ENCODE measurements at regions not wholly inside any gene's neighbourhood (a gene's known extent, or its start where the extent isn't known, plus 50 kb on each side); places are given as distances from the start of the nearest gene placed in this dataset.

GRCh38 chr13:50415428-50415827 is 400.2 kb downstream of the KCNRG start:
- Mint-ChIP-seq H3K27me3 (peaks cover 3% of the 10 kb centered on the region), H3K4me1 (no peaks in the 10 kb centered on the region), H3K4me3 (no peak overlapping the region), H3K9me3 (ENCODE audit: insufficient read depth) (peaks cover 7% of the 10 kb centered on the region), H3K27ac (no peak overlapping the region)
- Histone ChIP-seq H3K9me3 (ENCODE audit: control extremely low read depth in 1 of 3, control insufficient read depth in 2 of 3, insufficient read depth in 1 of 3, low read length in 2 of 3) (no peaks in the 10 kb centered on the region), H3K27me3 (replicated peaks in 1 of 4; ENCODE audit: control extremely low read depth in 1 of 4, control insufficient read depth in 3 of 4, insufficient read depth in 4 of 4, low read length in 3 of 4) (no peaks in the 10 kb centered on the region), H3K27ac (ENCODE audit: low read length in 2 of 2) (no peak overlapping the region), H3K4me2 (replicated peaks; ENCODE audit: low read depth, low read length, poor library complexity, severe bottlenecking) (no peak overlapping the region), H3K4me3 (ENCODE audit: control extremely low read depth in 1 of 5, extremely low read depth in 1 of 5, insufficient read depth in 1 of 5, low read depth in 2 of 5, low read length in 4 of 5) (no peak overlapping the region), H4K20me1 (ENCODE audit: control insufficient read depth, insufficient read depth, low read length, poor library complexity, severe bottlenecking) (no peaks in the 10 kb centered on the region), H3K9ac (ENCODE audit: low read length) (no peak overlapping the region), H3K36me3 (replicated peaks in 1 of 2; ENCODE audit: control extremely low read depth in 1 of 2, control insufficient read depth in 1 of 2, extremely low read depth in 1 of 2, insufficient read depth in 2 of 2, low read length in 1 of 2) (no peaks in the 10 kb centered on the region), H3K4me1 (ENCODE audit: control insufficient read depth in 2 of 2, insufficient read depth in 2 of 2, low read length in 2 of 2) (no peaks in the 10 kb centered on the region), H3K79me2 (ENCODE audit: control insufficient read depth, insufficient read depth, low read length) (no peaks in the 10 kb centered on the region), H2AFZ (ENCODE audit: insufficient read depth, low read depth, low read length, poor library complexity, severe bottlenecking) (no peak overlapping the region)
- POLR2A ChIA-PET = no interaction called here
- TF ChIP-seq CTCF (IDR thresholded peaks at IDR 0.05) (no peak), EZH2 (IDR thresholded peaks at IDR 0.05; ENCODE audit: borderline replicate concordance, insufficient read depth, low read depth, low read length, poor library complexity, severe bottlenecking) (no peak)
- WGBS (ENCODE audit: insufficient coverage) = 100% methylated on average over 1 of the region's 3 CpGs
- DNase-seq (no peak), ATAC-seq (ENCODE audit: low read depth) (no peak)
- intact Hi-C loops (cut with micrococcal nuclease) = no loop called here
- CTCF ChIA-PET = interaction anchor here (1.1 kb wide), 1 partner anchor 183 kb away, joined by 3 read pairs; no protein-coding TSS in a partner anchor

- no peak overlapping the region for H3K27ac ChIP-seq (ENCODE audit: low read length in 2 of 2)
- WGBS (ENCODE audit: insufficient coverage) = 100% methylated on average over 6 of the region's 7 CpGs
- no peak overlapping the region for H3K4me2 ChIP-seq (replicated peaks; ENCODE audit: low read depth, low read length, poor library complexity, severe bottlenecking)
- Mint-ChIP-seq H3K4me3 (no peak overlapping the region), H3K4me1 (peaks cover 2% of the 10 kb centered on the region), H3K27ac (no peak overlapping the region), H3K27me3 (peaks cover 3% of the 10 kb centered on the region), H3K9me3 (ENCODE audit: insufficient read depth) (peaks cover 7% of the 10 kb centered on the region)
- no peak for TF ChIP-seq CTCF (IDR thresholded peaks at IDR 0.05)
- no peak for TF ChIP-seq EZH2 (IDR thresholded peaks at IDR 0.05; ENCODE audit: borderline replicate concordance, insufficient read depth, low read depth, low read length, poor library complexity, severe bottlenecking)
- H3K9ac ChIP-seq (ENCODE audit: low read length) = no peak overlapping the region
- CTCF ChIA-PET = no interaction called here
- ATAC-seq (ENCODE audit: low read depth) = no peak
- no peak overlapping the region for H3K4me3 ChIP-seq (ENCODE audit: control extremely low read depth in 1 of 5, extremely low read depth in 1 of 5, insufficient read depth in 1 of 5, low read depth in 2 of 5, low read length in 4 of 5)
- POLR2A ChIA-PET = no interaction called here
- no peak overlapping the region for H2AFZ ChIP-seq (ENCODE audit: insufficient read depth, low read depth, low read length, poor library complexity, severe bottlenecking)
- H3K9me3 ChIP-seq (ENCODE audit: control extremely low read depth in 1 of 3, control insufficient read depth in 2 of 3, insufficient read depth in 1 of 3, low read length in 2 of 3) = no peaks in the 10 kb centered on the region
- intact Hi-C loops (cut with micrococcal nuclease) = no loop called here
- no peaks in the 10 kb centered on the region for H3K27me3 ChIP-seq (replicated peaks in 1 of 4; ENCODE audit: control extremely low read depth in 1 of 4, control insufficient read depth in 3 of 4, insufficient read depth in 4 of 4, low read length in 3 of 4)
- no peaks in the 10 kb centered on the region for H3K36me3 ChIP-seq (replicated peaks in 1 of 2; ENCODE audit: control extremely low read depth in 1 of 2, control insufficient read depth in 1 of 2, extremely low read depth in 1 of 2, insufficient read depth in 2 of 2, low read length in 1 of 2)
- no peak for DNase-seq
- H3K79me2 ChIP-seq (ENCODE audit: control insufficient read depth, insufficient read depth, low read length) = no peaks in the 10 kb centered on the region
- peaks cover 0 to 6% of the 10 kb centered on the region in 2 donors for H3K4me1 ChIP-seq (ENCODE audit: control insufficient read depth in 2 of 2, insufficient read depth in 2 of 2, low read length in 2 of 2)
- H4K20me1 ChIP-seq (ENCODE audit: control insufficient read depth, insufficient read depth, low read length, poor library complexity, severe bottlenecking) = no peaks in the 10 kb centered on the region
Observed at GRCh38 chr13:50417597-50417996, 402.4 kb downstream of the KCNRG start.
